ENCODE measurements at regions not wholly inside any gene's neighbourhood (a gene's known extent, or its start where the extent isn't known, plus 50 kb on each side); places are given as distances from the start of the nearest gene placed in this dataset.

DNA sequence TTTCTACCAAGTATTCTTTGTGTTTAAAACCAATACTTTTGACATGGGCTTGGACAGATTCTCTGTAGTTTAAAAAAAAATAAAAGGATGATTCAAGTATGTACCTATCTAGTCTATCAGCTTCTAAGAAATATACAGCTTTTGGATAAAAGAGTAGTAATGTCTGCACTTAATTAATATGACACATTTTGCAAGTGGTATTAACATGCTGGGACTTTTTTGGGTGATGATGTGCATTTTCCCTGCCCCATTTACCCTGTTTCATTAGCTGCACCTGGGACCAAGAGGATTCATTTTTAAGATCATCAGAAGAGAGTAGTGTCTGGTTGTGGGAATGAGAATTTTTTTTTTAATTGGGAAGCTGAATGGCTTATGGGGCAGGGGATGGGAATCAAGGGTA lies 236.2 kb upstream of the KLF14 start:
- POLR2A ChIA-PET, result interaction anchor here (0.5 to 1.5 kb wide), 6 partner anchors 12 to 73 kb away, joined by 3 to 4 read pairs (median 3); no protein-coding TSS in a partner anchor
- H3K4me3 Mint-ChIP-seq (ENCODE audit: unreplicated experiment), result no peak overlapping the region
- DNase-seq (ENCODE audit: unreplicated experiment), result no peak
- no peaks in the 10 kb centered on the region for H3K4me1 Mint-ChIP-seq (ENCODE audit: insufficient read depth, unreplicated experiment)
- no TSS peak for BruUV-seq (replicated peaks)
- intact Hi-C loops (cut with micrococcal nuclease), result no loop called here
- H3K36me3 Mint-ChIP-seq (ENCODE audit: insufficient read depth, unreplicated experiment), result peaks cover 39% of the 10 kb centered on the region
- H3K9me3 Mint-ChIP-seq (ENCODE audit: unreplicated experiment), result no peaks in the 10 kb centered on the region
- TF ChIP-seq, protein P1, sequence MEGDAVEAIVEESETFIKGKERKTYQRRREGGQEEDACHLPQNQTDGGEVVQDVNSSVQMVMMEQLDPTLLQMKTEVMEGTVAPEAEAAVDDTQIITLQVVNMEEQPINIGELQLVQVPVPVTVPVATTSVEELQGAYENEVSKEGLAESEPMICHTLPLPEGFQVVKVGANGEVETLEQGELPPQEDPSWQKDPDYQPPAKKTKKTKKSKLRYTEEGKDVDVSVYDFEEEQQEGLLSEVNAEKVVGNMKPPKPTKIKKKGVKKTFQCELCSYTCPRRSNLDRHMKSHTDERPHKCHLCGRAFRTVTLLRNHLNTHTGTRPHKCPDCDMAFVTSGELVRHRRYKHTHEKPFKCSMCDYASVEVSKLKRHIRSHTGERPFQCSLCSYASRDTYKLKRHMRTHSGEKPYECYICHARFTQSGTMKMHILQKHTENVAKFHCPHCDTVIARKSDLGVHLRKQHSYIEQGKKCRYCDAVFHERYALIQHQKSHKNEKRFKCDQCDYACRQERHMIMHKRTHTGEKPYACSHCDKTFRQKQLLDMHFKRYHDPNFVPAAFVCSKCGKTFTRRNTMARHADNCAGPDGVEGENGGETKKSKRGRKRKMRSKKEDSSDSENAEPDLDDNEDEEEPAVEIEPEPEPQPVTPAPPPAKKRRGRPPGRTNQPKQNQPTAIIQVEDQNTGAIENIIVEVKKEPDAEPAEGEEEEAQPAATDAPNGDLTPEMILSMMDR (IDR thresholded peaks at IDR 0.05; ENCODE audit: unreplicated experiment), result no peak
- H3K27me3 Mint-ChIP-seq (ENCODE audit: insufficient read depth, unreplicated experiment), result no peaks in the 10 kb centered on the region
- no peak overlapping the region for H3K27ac Mint-ChIP-seq (ENCODE audit: low read depth, unreplicated experiment)
- CTCF ChIA-PET, result interaction anchor here (2.1 to 2.6 kb wide), 4 partner anchors 10 to 74 kb away, joined by 5 to 26 read pairs (median 12); no protein-coding TSS in a partner anchor

DNA sequence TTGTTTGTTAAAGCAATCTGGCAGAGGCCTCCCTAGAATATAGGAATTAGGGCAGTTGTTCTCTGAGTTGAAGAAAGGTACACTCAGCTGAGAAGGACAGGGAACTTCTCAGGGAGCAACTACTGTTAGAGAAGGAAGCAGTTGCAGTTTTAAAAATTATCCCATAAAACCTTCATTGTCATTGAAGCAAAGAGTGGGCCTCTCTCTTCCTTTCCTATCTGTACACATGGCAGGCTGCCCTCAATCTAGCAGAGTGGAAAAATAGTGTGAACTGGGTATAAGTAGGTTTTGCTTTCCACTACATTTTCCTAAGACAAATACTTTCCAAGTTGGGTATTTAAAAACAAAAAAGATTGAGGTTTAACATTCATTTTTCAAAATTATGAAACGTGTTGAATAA lies 236.7 kb upstream of the KLF14 start:
- BruUV-seq (replicated peaks), result no TSS peak
- Mint-ChIP-seq H3K27me3 (ENCODE audit: insufficient read depth, unreplicated experiment) (no peaks in the 10 kb centered on the region), H3K4me3 (ENCODE audit: unreplicated experiment) (no peak overlapping the region), H3K9me3 (ENCODE audit: unreplicated experiment) (no peaks in the 10 kb centered on the region), H3K27ac (ENCODE audit: low read depth, unreplicated experiment) (peak overlapping the region; percentile 42), H3K36me3 (ENCODE audit: insufficient read depth, unreplicated experiment) (peaks cover 42% of the 10 kb centered on the region), H3K4me1 (ENCODE audit: insufficient read depth, unreplicated experiment) (no peaks in the 10 kb centered on the region)
- intact Hi-C loops (cut with micrococcal nuclease), result no loop called here
- CTCF ChIA-PET, result interaction anchor here (1.0 to 2.6 kb wide), 5 partner anchors 10 to 95 kb away, joined by 3 to 26 read pairs (median 12); no protein-coding TSS in a partner anchor
- DNase-seq (ENCODE audit: unreplicated experiment), result no peak
- TF ChIP-seq, protein P1 (IDR thresholded peaks at IDR 0.05; ENCODE audit: unreplicated experiment), result no peak
- POLR2A ChIA-PET, result interaction anchor here (0.8 to 1.5 kb wide), 3 partner anchors 12 to 73 kb away, joined by 3 to 4 read pairs (median 4); no protein-coding TSS in a partner anchor

DNA sequence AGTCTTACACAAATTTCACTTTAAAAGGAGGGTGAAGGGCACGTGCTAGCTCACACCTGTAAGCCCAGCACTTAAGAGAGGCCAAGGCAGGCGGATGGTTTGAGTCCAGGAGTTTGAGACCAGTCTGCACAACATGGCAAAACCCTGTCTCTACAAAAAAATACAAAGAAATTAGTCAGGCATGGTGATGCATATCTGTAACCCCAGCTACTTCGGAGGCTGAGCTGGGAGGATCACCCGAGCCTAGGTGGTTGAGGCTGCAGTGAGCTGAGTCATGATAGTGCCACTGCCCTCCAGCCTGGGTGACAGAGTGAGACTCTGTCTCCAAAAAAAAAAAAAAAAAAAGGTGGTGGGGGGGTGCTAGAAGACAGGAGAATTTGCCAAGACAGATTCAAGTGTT lies 237.3 kb upstream of the KLF14 start:
- Mint-ChIP-seq H3K27ac (ENCODE audit: low read depth, unreplicated experiment) (peak overlapping the region; percentile 42), H3K27me3 (ENCODE audit: insufficient read depth, unreplicated experiment) (no peaks in the 10 kb centered on the region), H3K4me3 (ENCODE audit: unreplicated experiment) (no peak overlapping the region), H3K36me3 (ENCODE audit: insufficient read depth, unreplicated experiment) (peaks cover 42% of the 10 kb centered on the region), H3K9me3 (ENCODE audit: unreplicated experiment) (no peaks in the 10 kb centered on the region), H3K4me1 (ENCODE audit: insufficient read depth, unreplicated experiment) (no peaks in the 10 kb centered on the region)
- CTCF ChIA-PET, result interaction anchor here (1.0 to 2.6 kb wide), 5 partner anchors 11 to 96 kb away, joined by 3 to 26 read pairs (median 12); no protein-coding TSS in a partner anchor
- intact Hi-C loops (cut with micrococcal nuclease), result no loop called here
- TF ChIP-seq, protein P1 (IDR thresholded peaks at IDR 0.05; ENCODE audit: unreplicated experiment), result no peak
- BruUV-seq (replicated peaks), result no TSS peak
- DNase-seq (ENCODE audit: unreplicated experiment), result no peak
- POLR2A ChIA-PET, result interaction anchor here (0.7 to 1.5 kb wide), 2 partner anchors 69 to 74 kb away, joined by 3 to 4 read pairs; no protein-coding TSS in a partner anchor

DNA sequence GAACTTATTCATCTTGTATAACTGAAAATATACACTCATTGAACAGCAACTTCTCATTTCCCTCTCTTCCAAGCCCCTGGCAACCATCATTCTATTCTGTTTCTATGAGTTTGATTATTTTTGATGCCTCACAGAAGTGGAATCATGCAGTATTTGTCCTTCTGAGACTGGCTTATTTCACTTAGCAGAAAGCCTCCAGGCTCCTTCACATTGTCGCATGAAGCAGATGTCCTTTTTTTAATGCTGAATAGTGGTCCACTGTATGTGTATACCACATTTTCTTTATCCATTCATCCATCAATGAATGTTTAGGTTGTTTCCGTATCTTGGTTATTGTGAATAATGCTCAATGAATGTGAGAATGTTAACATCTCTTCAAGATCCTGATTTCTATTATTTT lies 238.2 kb upstream of the KLF14 start:
- no TSS peak for BruUV-seq (replicated peaks)
- ChIA-PET CTCF (interaction anchor here (0.6 to 2.6 kb wide), 3 partner anchors 10 to 76 kb away, joined by 3 to 26 read pairs (median 12); no protein-coding TSS in a partner anchor), POLR2A (interaction anchor here (0.6 to 0.7 kb wide), 2 partner anchors 10 to 54 kb away, joined by 3 to 4 read pairs; no protein-coding TSS in a partner anchor)
- intact Hi-C loops (cut with micrococcal nuclease), result no loop called here
- Mint-ChIP-seq H3K27ac (ENCODE audit: low read depth, unreplicated experiment) (no peak overlapping the region), H3K36me3 (ENCODE audit: insufficient read depth, unreplicated experiment) (peaks cover 44% of the 10 kb centered on the region), H3K4me1 (ENCODE audit: insufficient read depth, unreplicated experiment) (no peaks in the 10 kb centered on the region), H3K4me3 (ENCODE audit: unreplicated experiment) (no peak overlapping the region), H3K27me3 (ENCODE audit: insufficient read depth, unreplicated experiment) (no peaks in the 10 kb centered on the region), H3K9me3 (ENCODE audit: unreplicated experiment) (no peaks in the 10 kb centered on the region)
- TF ChIP-seq, protein P1 (IDR thresholded peaks at IDR 0.05; ENCODE audit: unreplicated experiment), result no peak
- DNase-seq (ENCODE audit: unreplicated experiment), result no peak
